SKM-1 (cell line): ENCODE measurements at regions not wholly inside any gene's neighbourhood (a gene's known extent, or its start where the extent isn't known, plus 50 kb on each side); places are given as distances from the start of the nearest gene placed in this dataset.
"Not testable (repeated sequence)": the region's sequence is repeated elsewhere in the genome, so short reads cannot be mapped to it uniquely, and the experiment has no call there.

Source experiments
- DNase-seq: peaks from one replicate; lab custom pipeline; 2025; ENCODE audit not compliant: unreplicated experiment; lab: John Stamatoyannopoulos, UW

- DNase-seq = no peak
These were observed 449.5 kb upstream of the TBL1XR1 start for GRCh38 chr3:177646749-177647148.

GRCh38 chr3:177647341-177647740, 450.1 kb upstream of the TBL1XR1 start:
- no peak for DNase-seq

- no peak for DNase-seq
These were observed 450.6 kb upstream of the TBL1XR1 start for GRCh38 chr3:177647876-177648275.

- DNase-seq = no peak
These were observed 455.4 kb upstream of the TBL1XR1 start for GRCh38 chr3:177652556-177653291.

GRCh38 chr3:177657243-177657642, 460.0 kb upstream of the TBL1XR1 start:
- no peak for DNase-seq

- no peak for DNase-seq
These were observed 461.1 kb upstream of the TBL1XR1 start for GRCh38 chr3:177658354-177658753.

- DNase-seq = not testable (repeated sequence)
These were observed 467.3 kb upstream of the TBL1XR1 start for GRCh38 chr3:177664380-177665103.

GRCh38 chr3:177665122-177665808, 468.0 kb upstream of the TBL1XR1 start:
- DNase-seq = no peak

- no peak for DNase-seq
These were observed 475.1 kb upstream of the TBL1XR1 start for GRCh38 chr3:177672252-177672911.

GRCh38 chr3:177673112-177673914, 476.0 kb upstream of the TBL1XR1 start:
- DNase-seq = no peak

GRCh38 chr3:177674186-177674585, 476.9 kb upstream of the TBL1XR1 start:
- no peak for DNase-seq

- no peak for DNase-seq
These were observed 478.9 kb upstream of the TBL1XR1 start for GRCh38 chr3:177676148-177676547.

GRCh38 chr3:177676947-177677587, 479.8 kb upstream of the TBL1XR1 start:
- DNase-seq = no peak

GRCh38 chr3:177679568-177680471, 482.5 kb upstream of the TBL1XR1 start:
- DNase-seq = no peak

- DNase-seq = no peak
These were observed 483.2 kb upstream of the TBL1XR1 start for GRCh38 chr3:177680472-177680821.

GRCh38 chr3:177681156-177681555, 483.9 kb upstream of the TBL1XR1 start:
- DNase-seq = no peak

GRCh38 chr3:177681852-177682251, 484.6 kb upstream of the TBL1XR1 start:
- no peak for DNase-seq

- DNase-seq = no peak
These were observed 486.3 kb upstream of the TBL1XR1 start for GRCh38 chr3:177683586-177683985.

- DNase-seq = no peak
These were observed 489.4 kb upstream of the TBL1XR1 start for GRCh38 chr3:177686671-177687070.
